ENCODE measurements at regions not wholly inside any gene's neighbourhood (a gene's known extent, or its start where the extent isn't known, plus 50 kb on each side); places are given as distances from the start of the nearest gene placed in this dataset.

DNA sequence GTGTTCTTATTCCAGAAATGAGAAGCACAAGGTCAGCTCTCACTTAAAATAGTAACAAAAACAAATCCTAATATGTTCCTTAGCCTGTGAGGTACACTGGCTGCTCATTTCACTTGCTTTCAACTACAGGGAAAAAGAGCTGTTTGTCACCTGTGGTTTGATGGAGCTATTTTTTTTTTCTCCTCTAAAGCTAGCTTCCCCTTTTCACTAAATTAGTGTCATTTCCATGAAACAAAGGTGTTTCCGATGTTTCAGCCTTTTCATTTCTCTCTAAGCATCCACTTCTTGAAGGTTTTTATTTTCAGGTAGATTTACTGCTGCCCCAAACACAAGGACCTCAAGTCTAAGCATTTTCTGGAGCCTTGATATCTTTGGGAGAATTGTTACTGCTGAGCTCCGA is 148.6 kb downstream of the RBMX2 start:
- TF ChIP-seq, protein P1, sequence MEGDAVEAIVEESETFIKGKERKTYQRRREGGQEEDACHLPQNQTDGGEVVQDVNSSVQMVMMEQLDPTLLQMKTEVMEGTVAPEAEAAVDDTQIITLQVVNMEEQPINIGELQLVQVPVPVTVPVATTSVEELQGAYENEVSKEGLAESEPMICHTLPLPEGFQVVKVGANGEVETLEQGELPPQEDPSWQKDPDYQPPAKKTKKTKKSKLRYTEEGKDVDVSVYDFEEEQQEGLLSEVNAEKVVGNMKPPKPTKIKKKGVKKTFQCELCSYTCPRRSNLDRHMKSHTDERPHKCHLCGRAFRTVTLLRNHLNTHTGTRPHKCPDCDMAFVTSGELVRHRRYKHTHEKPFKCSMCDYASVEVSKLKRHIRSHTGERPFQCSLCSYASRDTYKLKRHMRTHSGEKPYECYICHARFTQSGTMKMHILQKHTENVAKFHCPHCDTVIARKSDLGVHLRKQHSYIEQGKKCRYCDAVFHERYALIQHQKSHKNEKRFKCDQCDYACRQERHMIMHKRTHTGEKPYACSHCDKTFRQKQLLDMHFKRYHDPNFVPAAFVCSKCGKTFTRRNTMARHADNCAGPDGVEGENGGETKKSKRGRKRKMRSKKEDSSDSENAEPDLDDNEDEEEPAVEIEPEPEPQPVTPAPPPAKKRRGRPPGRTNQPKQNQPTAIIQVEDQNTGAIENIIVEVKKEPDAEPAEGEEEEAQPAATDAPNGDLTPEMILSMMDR (IDR thresholded peaks at IDR 0.05; ENCODE audit: extremely low read depth in 1 of 2, insufficient read depth in 1 of 2, low read depth in 1 of 2, low read length in 2 of 2), result no peak
- no peak for TF ChIP-seq POLR2A (IDR thresholded peaks at IDR 0.05; ENCODE audit: low read depth, low read length)
- TF ChIP-seq EZH2 (IDR thresholded peaks at IDR 0.05; ENCODE audit: borderline replicate concordance, low read depth, low read length, severe bottlenecking), result no peak
- no peak for TF ChIP-seq POLR2AphosphoS5 (IDR thresholded peaks at IDR 0.05; ENCODE audit: insufficient read depth, low read depth, low read length)
- TF ChIP-seq, protein P2, sequence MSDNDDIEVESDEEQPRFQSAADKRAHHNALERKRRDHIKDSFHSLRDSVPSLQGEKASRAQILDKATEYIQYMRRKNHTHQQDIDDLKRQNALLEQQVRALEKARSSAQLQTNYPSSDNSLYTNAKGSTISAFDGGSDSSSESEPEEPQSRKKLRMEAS (IDR thresholded peaks at IDR 0.05; ENCODE audit: insufficient read depth, insufficient read length), result no peak
- TF ChIP-seq MYC (IDR thresholded peaks at IDR 0.05; ENCODE audit: low read depth, low read length), result no peak
- TF ChIP-seq GATA2 (IDR thresholded peaks at IDR 0.05; ENCODE audit: insufficient read depth, insufficient read length, low read depth, low read length), result no peak
- TF ChIP-seq JUN (IDR thresholded peaks at IDR 0.05; ENCODE audit: borderline replicate concordance, insufficient read depth, insufficient read length, low read depth), result no peak
- TF ChIP-seq FOS (IDR thresholded peaks at IDR 0.05; ENCODE audit: borderline replicate concordance, insufficient read depth, low read length), result no peak
